GM23248 (cell line): ENCODE measurements at regions not wholly inside any gene's neighbourhood (a gene's known extent, or its start where the extent isn't known, plus 50 kb on each side); places are given as distances from the start of the nearest gene placed in this dataset.

ENCODE experiments used
- EZH2 ChIP-seq: fragments of 200-600 bp; sonication (generic); IDR thresholded peaks from 2 replicates; pipeline ENCODE4 v1.6.1; 2018; ENCODE audit warnings: antibody characterized with exemption, mild to moderate bottlenecking; ENCODE audit not compliant: insufficient read depth, poor library complexity, severe bottlenecking
- EZH2phosphoT487 ChIP-seq: fragments of 200-600 bp; sonication (generic); IDR thresholded peaks from 2 replicates; pipeline ENCODE4 v1.6.1; 2018; ENCODE audit warnings: antibody characterized with exemption, moderate library complexity, mild to moderate bottlenecking, low read depth; ENCODE audit not compliant: insufficient read depth

GRCh38 chr4:158003212-158003611, 169.6 kb downstream of the GASK1B start:
- no peak for TF ChIP-seq EZH2phosphoT487
- no peak for TF ChIP-seq EZH2
